Superior temporal gyrus (tissue), 1 donor: ENCODE measurements at regions not wholly inside any gene's neighbourhood (a gene's known extent, or its start where the extent isn't known, plus 50 kb on each side); places are given as distances from the start of the nearest gene placed in this dataset.
A peak's percentile ranks its signal among the peaks of the same experiment; 100 is the strongest.
"Not testable (repeated sequence)": the region's sequence is repeated elsewhere in the genome, so short reads cannot be mapped to it uniquely, and the experiment has no call there.

Experiments used
- DNase-seq: peaks from one replicate; pipeline ENCODE4 v3.0.0-alpha.2; 2016; ENCODE audit errors: extremely low spot score

GRCh38 chr12:126899926-126900792 is 1366.8 kb upstream of the TMEM132C start:
- no peak for DNase-seq

GRCh38 chr12:126903027-126903876 is 1363.7 kb upstream of the TMEM132C start:
- DNase-seq = no peak

- DNase-seq = no peak
These were observed 1361.2 kb upstream of the TMEM132C start for GRCh38 chr12:126905752-126906151.

DNA sequence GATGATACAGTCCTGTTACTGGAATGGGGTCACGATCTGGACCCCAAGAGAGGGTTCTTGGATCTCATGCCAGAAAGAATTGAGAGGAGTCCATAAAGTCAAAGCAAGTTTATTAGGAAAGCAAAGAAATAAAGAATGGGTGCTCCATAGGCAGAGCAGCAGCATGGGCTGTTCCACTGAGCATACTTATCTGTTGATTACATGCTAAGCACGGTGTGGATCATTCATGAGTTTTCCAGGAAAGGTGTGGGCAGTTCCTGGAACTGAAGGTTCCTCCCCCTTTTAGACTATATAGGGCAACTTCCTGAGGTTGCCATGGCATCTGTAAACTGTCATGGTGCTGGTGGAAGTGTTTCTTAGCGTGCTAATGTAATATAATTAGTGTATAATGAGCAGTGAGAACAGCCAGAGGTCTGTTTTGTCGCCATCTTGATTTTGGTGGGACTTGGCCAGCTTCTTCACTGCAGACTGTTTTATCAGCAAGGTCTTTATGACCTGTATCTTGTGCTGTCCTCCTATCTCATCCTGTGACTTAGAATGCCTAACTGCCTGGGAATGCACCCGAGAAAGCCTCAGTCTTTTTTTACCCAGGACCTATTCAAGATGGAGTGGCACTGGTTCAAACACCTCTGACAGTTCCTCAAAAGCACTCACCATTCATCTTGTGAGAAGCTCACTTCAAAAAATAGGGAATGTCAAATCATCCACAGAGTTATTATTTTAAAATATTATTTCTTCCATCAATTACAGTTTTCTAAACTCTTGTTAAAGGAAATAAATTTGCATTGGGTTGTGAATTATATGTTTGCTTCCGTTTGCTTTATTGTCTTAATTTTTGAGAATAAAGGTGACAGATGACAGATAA is 1358.8 kb upstream of the TMEM132C start:
- no peak for DNase-seq

DNA sequence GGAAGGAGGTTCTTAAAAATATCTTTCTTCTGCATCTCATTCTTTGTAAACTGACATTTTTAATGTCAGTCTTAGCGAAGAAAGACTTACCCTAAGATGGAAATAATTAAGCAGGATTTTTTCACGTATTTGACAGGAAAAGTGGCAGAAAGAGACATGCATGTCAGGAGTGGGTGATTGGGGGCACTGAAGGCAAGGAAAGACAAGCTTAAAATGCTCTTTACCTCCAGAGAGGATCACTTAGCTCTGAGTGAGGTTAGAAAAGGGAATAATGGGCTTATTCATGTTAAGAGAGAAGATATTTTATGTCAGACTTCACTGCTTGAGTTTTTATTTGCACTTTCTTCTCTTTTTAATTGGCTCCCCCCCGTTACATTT is 1358.2 kb upstream of the TMEM132C start:
- no peak for DNase-seq

GRCh38 chr12:126910570-126910969 is 1356.4 kb upstream of the TMEM132C start:
- DNase-seq = no peak

GRCh38 chr12:126912111-126912510 is 1354.9 kb upstream of the TMEM132C start:
- DNase-seq = no peak

- no peak for DNase-seq
These were observed 1352.7 kb upstream of the TMEM132C start for GRCh38 chr12:126914170-126914793.

DNA sequence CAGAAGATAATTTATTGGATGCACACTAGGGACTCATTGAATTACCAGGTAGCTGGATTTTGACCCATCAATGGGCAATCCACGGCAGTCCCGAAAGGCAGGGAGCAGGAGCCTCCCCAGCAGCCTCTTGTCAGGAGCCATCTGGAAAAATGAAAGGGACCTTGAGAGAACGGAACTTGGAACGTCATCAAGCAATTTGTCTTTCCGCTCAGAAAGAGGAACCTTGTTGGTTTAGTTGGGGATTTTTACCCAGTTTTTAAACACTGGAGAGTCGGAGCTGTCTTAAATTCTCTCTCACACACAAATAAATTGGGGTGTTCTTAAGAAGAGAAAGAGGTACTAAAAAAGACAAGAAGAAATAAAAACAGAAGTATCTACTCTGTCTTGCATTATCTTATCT is 1351.7 kb upstream of the TMEM132C start:
- no peak for DNase-seq

GRCh38 chr12:126926023-126926594 is 1340.9 kb upstream of the TMEM132C start:
- no peak for DNase-seq

GRCh38 chr12:126930234-126930633 is 1336.7 kb upstream of the TMEM132C start:
- no peak for DNase-seq

- no peak for DNase-seq
These were observed 1334.8 kb upstream of the TMEM132C start for GRCh38 chr12:126932156-126932555.

- no peak for DNase-seq
These were observed 1331.5 kb upstream of the TMEM132C start for GRCh38 chr12:126935435-126935834.

GRCh38 chr12:126936181-126936851 is 1330.7 kb upstream of the TMEM132C start:
- peak; percentile 83 for DNase-seq

- no peak for DNase-seq
These were observed 1329.5 kb upstream of the TMEM132C start for GRCh38 chr12:126937431-126937830.

GRCh38 chr12:126944684-126945083 is 1322.3 kb upstream of the TMEM132C start:
- no peak for DNase-seq

DNA sequence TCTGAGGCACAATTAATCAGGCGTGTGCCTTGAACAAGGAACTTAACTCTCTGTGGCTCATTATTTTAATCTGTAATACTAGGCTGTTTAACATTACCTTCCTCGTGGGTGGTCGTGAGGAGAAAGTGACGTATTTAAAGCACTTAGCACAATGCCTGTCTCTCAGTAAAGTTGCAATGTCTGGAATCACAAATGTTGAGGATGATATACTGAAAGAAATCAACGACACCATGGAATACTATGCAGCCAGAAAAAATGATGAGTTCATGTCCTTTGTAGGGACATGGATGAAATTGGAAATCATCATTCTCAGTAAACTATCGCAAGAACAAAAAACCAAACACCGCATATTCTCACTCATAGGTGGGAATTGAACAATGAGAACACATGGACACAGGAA is 1320.0 kb upstream of the TMEM132C start:
- DNase-seq = not testable (repeated sequence)

DNA sequence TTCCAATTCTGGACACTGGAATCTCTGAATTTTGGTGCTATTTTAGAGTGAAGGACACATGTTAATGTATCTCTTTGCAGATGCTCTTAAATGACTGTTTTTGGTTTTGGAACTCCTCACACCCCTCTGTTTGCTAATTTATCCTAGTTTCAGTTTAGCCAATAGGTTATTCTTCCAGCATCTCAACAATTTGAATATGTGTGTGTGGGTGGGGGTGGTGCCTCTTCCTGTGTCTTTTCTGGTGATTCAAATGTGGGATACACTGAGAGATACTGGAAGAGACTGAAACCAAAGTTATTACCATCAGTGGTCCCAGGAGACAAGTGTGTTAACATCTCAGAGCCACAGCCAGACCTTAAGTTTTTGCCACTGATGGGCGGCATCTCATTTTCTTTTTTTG is 1317.4 kb upstream of the TMEM132C start:
- DNase-seq = no peak

DNA sequence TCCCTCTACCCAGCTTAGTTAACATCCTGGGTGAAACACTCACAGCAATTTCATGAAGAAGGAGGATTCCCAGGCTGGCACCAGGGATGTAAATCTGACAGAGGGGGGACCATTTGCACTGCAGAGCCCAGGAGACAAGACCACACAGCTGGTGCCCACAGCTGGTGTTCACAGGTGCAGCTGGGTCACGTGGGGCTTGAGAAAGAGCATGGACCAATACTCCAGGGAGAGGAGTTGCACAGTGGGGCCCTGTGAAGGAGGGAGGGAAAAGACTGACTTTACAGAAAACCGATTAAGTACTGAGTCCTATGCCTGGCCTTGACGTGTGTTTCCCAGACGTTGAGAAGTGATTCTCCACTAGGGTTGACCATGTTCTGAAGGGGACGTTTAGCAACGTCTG is 1316.7 kb upstream of the TMEM132C start:
- no peak for DNase-seq
